GM21723 (cell line): ENCODE measurements at regions not wholly inside any gene's neighbourhood (a gene's known extent, or its start where the extent isn't known, plus 50 kb on each side); places are given as distances from the start of the nearest gene placed in this dataset.

ENCODE experiments used
- ATAC-seq: cut with Tn5 transposase; IDR thresholded peaks from one replicate; pipeline ENCODE4 v1.9.1; 2021; ENCODE audit warnings: mild to moderate bottlenecking, moderate library complexity; ENCODE audit not compliant: unreplicated experiment

DNA sequence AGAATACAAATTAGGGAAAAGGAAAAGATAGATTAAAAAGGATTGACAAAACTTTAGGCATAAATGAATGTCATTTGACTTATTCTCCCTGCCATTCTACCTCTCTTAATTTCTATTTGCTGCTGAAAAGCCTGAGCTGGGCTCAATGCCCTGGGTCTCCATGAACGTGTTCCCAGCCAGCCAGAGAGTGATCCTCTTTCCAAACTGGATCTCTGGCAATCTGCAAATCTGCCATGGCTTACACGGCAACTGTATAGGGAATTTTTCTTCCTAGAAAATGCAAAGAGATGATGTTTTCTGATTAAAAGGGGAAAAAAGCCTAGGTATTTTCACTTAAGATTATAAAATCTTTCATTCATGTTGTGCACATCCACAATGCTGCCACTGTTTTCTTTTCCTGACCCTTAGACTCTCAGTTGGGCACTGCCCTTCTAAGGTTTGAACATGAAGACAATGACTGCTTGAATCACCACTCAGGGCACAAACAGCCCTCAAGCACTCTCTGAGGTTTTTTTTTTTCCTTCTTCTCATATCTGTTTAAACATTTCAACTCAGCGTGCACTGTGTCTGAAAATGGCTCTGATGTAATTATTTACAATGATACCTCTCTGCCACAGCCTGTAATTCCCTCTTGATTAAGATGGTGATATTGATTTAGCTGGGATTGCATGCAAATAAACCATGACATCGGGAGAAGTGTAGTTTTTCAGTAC lies 60.3 kb downstream of the DACT1 start:
- no peak for ATAC-seq

DNA sequence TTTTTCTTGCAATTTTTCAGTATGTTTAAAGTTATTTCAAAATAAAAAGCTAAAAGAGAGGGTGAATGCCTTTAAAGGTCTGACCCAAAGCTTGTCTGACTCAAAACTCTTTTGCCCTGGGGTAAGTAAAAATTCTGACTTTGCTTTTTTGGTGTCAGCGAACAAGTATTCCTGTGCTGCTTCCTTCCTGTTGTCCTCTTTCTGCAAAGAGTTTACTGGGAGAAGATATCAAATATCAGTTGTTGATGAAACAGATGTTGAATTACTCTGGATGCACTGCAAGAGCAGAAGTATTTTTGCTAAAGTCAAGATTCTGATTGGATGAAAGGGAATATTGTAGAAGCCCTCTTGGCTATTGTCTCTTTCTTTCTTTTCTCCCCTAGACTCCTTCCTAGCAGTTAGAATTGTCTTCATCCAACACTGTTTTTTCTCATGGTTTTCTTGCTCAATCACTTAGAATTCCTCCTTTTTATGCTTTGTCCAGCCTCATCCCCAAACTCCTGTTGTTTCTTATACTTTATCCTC lies 62.0 kb downstream of the DACT1 start:
- ATAC-seq: no peak

DNA sequence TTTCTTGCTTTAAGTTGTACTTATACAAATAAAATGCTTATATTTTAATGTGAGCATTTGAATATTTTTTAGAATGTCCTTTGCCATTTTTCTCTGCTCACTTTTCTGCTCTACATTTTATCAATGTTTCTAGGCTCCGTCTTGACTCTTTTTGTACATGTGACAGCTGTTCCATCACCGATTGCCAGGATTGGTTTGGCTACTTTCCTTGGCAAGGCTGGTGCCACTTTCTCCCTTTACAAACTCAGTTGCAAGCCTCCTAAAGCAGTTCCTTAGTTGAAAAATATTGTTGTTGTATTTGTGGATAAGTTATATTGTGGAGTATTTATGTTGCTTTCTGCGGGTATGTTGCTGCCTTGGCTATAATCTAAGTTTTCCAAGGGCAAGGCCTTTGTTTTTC lies 63.4 kb downstream of the DACT1 start:
- ATAC-seq: no peak

DNA sequence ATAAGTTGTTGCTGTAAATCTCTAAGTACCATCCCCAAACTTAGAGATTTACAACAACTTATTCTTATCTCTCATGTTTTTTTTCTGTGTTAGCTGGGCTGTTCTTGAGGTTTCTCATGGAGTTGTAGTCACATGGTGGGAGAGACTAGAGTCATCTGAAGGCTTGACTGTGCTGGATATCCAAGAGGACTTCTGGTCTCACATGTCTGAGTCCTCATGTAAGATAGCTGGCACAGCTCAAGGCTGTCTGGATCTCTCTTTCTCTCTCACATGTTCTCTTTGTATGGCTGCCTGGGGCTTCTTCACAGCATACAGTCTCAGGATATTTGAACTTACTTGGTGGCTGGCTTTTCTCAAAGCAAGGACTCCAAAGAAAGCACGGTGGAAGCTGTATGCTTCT lies 63.8 kb downstream of the DACT1 start:
- no peak for ATAC-seq

DNA sequence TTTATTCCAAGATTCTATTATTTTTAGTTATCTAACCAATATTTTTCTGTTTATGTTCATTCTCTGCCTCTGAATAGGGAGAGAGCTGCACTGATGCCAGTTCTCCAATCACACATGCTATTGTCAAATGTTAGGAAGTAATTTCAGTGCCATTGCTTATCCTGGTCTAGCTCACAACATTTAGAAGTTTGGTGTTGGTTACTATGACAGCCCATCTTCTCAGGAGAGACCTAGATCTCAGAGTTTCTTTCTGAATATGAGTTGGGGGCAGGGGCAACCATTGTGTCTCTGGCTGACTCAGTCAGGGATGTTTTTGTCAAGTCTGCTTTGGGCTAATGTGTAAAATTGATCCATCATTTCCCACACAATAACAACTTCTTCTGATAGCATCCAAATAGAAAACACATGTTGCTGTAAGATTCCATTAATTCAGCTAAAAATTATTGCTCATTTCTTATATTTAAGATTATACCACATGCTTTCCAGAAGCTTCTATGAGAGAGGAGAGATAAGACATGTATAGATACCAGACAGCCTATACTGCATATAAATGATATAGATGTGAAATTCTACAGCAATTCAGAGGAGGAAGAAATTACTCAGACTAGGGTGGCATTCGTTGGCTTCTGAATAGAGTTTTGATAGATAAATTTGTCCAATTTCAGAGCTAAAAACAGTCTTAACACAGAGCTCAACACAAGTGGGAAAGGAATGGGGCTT lies 64.8 kb downstream of the DACT1 start:
- ATAC-seq: no peak

DNA sequence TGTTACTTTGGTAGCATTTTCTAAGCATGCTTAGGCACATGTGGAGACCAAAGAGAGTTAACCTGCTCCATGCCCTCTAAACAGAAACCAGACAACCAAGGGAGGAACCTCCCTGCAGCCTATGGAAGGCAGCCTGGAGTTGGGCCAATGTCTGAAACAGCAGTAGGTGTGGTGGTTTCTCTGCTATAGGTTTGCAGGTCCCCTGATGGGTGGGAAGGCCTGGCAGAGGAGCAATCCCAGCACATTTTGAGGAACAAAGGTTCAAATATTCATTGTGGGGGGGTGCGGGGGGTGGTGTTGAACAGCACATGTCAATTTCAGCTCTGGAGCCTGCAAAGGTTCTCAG lies 65.4 kb downstream of the DACT1 start:
- no peak for ATAC-seq

DNA sequence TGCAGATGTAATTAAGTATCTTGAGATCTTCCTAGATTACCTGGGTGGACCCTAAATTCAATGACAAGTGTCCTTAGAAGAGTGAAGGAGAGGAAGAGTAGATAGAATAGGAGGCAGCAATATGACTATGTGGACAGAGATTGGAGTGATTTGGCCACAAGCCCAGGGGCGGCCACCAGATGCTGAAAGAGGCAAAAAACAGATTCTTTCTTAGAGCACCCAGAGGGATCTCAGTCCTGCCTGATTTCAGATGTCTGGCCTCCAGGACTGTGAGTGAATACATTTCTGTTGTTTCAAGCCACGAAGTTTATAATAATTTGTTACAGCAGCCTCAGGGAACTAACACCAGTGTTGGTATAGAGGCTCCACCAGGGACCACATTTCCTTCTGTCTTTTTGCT lies 67.3 kb downstream of the DACT1 start:
- no peak for ATAC-seq

DNA sequence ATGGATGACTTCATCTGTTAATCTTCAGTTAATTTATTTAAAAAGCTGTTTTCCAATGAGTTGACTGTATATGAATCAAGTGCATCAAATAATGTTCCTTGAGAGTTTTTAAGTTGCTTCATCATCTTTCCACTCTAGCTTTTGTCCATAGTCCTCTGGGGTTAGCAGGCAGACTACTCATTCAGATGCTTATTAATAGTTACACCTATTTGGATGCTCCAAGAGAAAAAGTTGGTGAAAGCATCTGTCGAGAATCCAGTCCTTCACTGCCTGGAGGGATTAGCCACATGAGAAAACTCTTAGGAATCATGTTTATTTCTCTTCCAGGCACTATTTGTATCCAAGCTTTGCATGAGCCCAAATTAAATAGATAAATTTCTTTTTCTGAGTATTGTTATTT lies 70.2 kb downstream of the DACT1 start:
- ATAC-seq: no peak

DNA sequence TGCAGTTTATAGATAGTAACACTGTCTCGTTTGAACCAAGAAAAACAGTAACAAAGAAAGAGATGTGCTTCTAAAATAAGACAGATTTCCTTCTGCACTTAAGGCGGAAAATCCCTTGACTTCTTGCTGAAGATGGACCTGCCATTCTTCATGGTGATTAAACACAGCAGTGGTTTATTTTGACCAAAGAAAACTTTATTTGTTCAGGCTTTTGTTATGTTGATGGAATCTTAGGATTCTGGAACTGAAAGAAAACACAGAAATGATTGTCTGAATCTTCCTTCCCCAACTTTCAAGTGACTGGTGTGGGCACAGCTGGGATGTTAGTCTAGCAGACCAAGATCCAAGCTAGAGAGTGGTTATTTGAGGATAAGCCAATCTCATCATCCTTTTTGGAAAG lies 72.2 kb downstream of the DACT1 start:
- ATAC-seq: no peak

DNA sequence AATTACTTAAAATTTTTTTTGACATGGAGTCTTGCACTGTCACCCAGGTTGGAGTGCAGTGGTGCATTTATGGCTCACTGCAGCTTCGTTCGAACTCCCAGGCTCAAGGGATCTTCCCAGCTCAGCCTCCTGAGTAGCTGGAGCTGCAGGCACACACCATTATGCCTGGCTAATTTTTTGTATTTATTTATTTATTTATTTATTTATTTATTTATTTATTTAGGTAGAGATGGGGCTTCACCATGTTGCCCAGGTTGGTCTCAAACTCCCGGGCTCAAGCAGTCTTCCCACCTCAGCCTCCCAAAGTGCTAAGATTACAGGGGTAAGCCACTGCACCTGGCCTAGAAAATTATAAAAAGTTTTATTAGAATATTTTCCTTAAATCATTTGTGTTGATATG lies 73.6 kb downstream of the DACT1 start:
- no peak for ATAC-seq

DNA sequence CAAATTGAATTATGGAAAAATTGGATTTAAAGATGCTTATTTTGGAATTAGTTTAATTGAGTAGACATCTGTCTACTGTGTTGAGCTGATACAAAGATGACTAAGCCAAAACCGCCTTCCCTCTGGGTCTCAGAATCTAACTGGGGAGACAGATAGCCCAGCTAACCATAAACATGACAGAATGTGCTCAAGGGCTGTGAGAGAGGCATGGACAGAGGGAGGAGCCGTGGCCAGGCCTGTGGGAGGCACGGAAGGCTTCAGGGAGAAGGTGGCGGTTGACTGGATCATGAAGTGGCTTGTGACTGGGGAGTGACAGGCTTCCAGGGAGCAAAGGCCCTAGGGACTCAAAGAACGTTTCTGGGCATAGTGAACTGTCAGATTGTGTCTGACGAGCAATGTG lies 74.6 kb downstream of the DACT1 start:
- no peak for ATAC-seq

DNA sequence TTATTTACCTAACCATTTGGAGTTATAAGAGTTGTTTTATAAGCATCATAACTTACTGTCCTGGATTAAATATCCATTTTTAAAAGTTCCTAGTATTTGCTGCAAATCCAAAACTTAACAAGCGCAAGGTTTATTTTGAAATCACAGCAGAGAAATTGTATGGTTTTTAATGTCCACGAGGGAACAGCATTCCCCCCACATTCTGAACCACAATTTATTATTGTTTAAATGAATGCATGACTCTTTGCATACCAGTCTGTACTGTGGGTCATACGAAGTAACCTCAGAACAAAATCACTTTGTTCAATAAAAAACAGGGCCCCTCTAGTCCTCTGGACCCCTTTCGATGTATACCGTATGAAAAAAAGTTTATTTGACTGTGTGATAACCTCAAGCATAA lies 75.9 kb downstream of the DACT1 start:
- no peak for ATAC-seq

DNA sequence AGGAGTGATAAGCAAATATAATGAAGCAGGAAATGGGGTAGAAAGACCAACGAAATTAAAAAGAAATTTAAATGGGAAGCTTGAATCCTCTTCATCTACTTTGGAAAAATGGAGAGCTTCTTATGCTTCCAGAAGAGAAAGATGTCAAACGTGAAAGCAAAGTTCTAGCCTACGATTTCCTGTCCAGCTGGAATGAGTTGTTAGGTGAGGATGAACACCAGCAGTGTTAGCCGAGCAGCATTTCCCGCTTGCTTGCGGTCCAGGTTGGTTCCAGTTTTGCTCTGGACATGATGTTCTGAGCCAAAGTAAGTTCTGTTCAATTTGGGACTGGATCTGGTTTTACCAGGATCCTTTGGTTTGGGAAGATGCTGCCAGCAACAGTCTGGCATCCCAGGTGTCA lies 78.9 kb downstream of the DACT1 start:
- no peak for ATAC-seq

DNA sequence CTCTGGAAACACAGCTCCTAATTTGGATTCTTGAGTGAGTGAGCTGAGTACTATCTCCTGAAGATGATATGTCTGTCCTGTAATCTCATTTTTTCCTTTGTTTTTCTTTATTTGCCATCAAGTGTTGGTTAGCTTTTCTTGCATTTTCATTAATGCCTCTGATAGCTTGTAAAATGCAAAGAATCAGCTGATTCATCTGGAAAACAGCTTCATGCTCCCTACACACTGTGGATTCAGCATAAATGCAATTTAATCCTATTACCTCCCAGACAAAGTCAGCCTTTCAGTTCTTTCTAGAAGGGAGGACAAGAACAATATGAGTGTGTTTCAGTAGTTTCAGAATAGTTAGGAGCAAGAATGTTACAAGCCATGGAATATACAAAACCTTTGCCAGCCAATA lies 79.4 kb downstream of the DACT1 start:
- no peak for ATAC-seq

DNA sequence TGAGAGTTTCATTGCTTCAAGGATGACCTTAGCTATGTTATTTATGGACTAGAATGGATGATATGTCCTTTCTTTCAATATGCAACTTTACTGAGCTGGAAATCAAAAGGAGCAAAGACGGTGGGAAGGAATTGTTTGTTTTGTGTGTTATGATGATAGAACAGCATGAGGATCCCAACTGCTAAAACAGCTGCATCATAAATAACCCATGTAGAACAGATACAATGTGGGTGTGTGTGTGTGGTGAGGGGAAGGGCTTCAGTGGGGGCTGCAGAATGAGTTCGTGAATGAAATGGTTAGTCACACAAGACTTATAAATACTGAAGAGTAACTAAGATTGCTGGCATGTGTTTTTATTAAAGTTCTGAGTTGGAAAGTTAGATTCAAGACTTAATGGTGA lies 80.1 kb downstream of the DACT1 start:
- ATAC-seq: no peak

DNA sequence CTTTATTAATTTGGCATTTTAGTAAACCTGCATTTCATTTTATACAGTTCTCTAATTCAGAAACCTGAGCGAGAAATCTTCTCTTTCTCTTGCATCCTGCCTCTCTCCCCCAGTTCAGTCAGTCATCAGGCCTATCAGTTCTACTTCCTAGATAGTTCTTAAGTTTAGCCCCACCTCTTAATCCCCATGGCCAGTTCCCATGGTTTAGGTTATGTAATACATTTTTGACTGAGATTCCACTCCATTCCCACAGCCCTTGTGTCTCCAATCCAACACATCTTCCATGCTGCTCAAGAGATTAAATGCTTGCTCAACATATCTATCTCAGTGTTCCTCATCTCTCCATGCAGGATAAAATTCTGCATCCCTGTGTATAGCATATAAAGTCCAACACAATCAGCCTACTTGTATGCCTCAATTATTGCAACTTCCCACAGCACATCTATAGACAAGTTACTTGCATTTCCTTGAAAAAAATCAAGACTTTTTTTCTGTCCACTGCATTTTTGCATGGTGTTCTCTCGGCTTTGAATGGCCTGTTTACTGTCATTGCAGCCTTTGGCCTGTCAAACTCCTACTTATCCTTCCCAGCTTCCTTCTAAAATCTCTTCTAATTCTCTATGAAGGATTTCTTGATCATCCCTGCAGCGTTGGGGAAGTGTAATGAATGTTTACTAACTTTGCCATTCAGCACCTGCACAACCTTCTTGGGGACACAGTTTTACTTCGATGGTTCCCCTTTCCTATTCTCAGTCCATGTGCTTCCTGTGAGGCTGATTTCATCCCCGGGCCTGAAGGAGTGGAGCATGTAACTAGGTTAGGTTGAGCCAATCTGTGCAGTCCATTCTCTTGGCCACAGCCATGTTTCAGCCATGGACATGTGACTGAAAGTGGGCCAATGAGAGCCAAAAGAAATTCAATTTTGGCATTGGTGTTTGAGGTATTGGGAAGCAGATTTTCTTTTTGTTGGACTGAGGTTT lies 80.8 kb downstream of the DACT1 start:
- no peak for ATAC-seq

DNA sequence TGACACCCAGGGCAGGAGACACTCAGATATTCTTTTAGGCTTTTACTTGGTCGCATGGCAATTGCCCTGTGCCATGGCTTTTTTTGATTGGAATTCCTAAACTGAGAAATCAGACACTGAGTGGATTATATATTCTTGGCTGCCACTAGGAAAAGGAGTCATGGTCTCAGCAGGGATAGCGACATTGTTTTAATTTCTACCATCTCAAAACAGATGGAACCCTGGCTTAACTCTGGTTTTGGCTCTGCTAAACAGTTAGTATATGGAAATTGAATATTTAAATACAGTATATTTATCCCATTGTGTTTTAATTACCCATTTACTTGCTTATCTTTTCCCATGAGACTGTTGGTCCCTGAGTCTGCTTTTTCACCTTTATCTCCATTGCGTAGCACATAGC lies 84.0 kb downstream of the DACT1 start:
- ATAC-seq: no peak

DNA sequence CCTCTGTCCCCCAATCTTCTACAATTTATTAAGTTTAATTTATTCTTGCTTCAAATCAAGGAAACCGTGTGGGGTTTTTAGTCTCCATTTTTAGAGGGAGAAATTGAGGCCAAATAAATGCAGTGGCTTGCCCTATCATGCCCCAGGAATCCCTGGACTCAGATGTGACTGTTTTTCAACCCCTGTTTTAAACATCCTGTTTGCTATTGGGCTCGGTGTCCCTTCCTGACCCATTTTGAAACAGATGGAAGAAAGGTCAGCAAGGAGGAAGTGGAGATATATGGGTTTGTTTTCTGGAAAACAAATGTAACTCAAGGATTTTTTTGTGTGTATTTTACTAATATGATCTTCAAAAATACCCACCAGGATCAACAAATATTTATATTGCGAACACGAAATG lies 84.7 kb downstream of the DACT1 start:
- ATAC-seq: no peak

DNA sequence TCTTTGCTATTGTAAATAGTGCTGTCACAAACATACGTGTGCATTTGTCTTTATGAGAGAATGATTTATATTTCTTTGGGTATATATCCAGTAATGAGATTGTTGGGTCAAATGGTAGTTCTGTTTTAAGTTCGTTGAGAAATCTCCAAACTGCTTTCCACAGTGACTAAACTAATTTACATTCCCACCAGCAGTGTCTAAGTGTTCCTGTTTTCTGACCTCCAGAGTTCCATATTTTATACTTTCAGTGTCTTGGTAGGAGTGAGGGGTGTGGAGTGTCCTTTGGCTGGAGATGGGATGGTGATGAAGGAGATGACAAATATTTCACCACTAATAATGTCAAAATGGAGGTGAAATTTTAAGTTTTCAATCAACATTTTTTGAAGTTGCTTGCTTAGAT lies 86.4 kb downstream of the DACT1 start:
- no peak for ATAC-seq

DNA sequence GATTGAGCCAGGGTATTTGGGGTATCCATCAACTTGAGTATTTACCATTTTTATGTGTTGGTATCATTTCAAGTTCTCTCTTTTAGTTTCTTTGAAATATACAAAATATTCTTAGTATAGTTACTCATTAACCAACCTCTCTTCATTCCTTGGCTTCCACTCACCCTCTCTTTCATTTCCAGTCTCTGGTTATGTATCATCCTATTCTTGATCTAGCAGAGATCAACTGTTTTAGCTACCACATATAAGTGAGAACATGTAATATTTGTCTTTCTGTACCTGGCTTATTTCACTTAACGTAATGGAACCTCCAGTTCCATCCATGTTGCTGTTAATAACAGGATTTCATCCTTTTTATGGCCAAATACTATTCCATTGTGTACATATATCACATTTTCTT lies 86.9 kb downstream of the DACT1 start:
- ATAC-seq: no peak

DNA sequence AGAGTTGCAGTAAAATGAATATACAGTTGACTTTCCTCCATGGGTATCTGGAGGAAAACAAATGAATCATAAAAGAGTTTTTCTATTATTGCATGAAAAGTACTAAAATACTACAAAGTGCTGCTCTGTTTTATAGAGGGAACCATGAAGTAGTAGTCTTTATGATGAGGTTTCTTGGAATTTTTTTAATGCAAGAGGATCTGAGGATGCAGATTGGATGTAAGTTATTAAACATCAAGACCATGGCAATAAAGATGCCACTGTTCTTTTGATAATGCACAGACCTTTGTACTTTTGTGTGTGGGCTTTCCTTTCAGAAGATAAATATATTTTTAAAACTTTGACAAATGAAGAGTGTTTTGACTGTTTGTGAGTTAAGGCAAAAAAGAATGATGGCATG lies 87.5 kb downstream of the DACT1 start:
- no peak for ATAC-seq

DNA sequence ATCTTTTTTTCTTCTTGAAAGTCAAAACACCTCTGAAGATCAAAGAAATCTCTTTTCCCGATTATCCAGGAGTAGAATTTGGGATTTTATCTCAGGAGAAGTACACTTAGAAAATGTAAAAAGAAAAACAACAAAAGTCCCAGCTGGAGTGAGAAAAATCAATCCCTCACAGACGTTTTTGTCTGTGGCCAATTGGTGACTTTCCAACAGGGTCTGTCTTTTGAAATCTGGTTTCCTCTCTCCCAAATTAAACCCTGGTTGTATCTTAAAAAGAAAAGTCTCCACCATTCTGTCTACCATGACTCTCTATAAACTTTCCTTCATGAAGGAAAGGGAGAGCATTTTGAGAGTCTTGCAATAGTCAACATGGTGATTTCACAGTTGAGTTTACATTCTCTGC lies 88.1 kb downstream of the DACT1 start:
- no peak for ATAC-seq
